Esophagus muscularis mucosa (tissue), 3 donors: ENCODE measurements at regions not wholly inside any gene's neighbourhood (a gene's known extent, or its start where the extent isn't known, plus 50 kb on each side); places are given as distances from the start of the nearest gene placed in this dataset.

Experiments
- POLR2A ChIP-seq: fragments of 450-650 bp; IDR thresholded peaks from one replicate; pipeline ENCODE4 v1.6.1; 2017; ENCODE audit warnings: antibody characterized with exemption, moderate library complexity, mild to moderate bottlenecking, low read depth
- TF ChIP-seq, protein P1 (sequence below), 3 experiments: fragments of 200-600 bp in 2 of 3; fragments of 450-650 bp in 1 of 3; sonication (generic) in 2 of 3; IDR thresholded peaks; one replicate each; pipeline ENCODE4 v1.5.1; 2017 to 2019; ENCODE audit warnings: antibody characterized with exemption in 3 of 3, mild to moderate bottlenecking in 2 of 3, moderate library complexity in 1 of 3

GRCh38 chr18:47718646-47719045 lies 211.8 kb downstream of the SMAD2 start:
- no peak for TF ChIP-seq POLR2A
- TF ChIP-seq, protein P1, sequence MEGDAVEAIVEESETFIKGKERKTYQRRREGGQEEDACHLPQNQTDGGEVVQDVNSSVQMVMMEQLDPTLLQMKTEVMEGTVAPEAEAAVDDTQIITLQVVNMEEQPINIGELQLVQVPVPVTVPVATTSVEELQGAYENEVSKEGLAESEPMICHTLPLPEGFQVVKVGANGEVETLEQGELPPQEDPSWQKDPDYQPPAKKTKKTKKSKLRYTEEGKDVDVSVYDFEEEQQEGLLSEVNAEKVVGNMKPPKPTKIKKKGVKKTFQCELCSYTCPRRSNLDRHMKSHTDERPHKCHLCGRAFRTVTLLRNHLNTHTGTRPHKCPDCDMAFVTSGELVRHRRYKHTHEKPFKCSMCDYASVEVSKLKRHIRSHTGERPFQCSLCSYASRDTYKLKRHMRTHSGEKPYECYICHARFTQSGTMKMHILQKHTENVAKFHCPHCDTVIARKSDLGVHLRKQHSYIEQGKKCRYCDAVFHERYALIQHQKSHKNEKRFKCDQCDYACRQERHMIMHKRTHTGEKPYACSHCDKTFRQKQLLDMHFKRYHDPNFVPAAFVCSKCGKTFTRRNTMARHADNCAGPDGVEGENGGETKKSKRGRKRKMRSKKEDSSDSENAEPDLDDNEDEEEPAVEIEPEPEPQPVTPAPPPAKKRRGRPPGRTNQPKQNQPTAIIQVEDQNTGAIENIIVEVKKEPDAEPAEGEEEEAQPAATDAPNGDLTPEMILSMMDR (IDR thresholded peaks at IDR 0.05) = no peak
